Stimulated activated CD4-positive, alpha-beta T cell treated with anti-CD3 and anti-CD28 coated beads, Interleukin-4, amount 100 ng/mL, for 1 hour (primary cell): ENCODE measurements at regions not wholly inside any gene's neighbourhood (a gene's known extent, or its start where the extent isn't known, plus 50 kb on each side); places are given as distances from the start of the nearest gene placed in this dataset.
A peak's percentile ranks its signal among the peaks of the same experiment; 100 is the strongest.

Experiments used
- DNase-seq: peaks from one replicate; pipeline ENCODE4 v3.0.0-alpha.2; 2020

GRCh38 chr5:3393122-3393919 is 202.3 kb upstream of the IRX1 start:
- no peak for DNase-seq

GRCh38 chr5:3392306-3392939 is 203.2 kb upstream of the IRX1 start:
- DNase-seq: peak; percentile 7

GRCh38 chr5:3391210-3391609 is 204.4 kb upstream of the IRX1 start:
- DNase-seq: no peak

- no peak for DNase-seq
Measured at GRCh38 chr5:3389471-3390026, 206.1 kb upstream of the IRX1 start.

- no peak for DNase-seq
Measured at GRCh38 chr5:3386637-3387036, 209.0 kb upstream of the IRX1 start.

GRCh38 chr5:3385991-3386519 is 209.6 kb upstream of the IRX1 start:
- no peak for DNase-seq

- DNase-seq: no peak
Measured at GRCh38 chr5:3384531-3384930, 211.1 kb upstream of the IRX1 start.

- no peak for DNase-seq
Measured at GRCh38 chr5:3382782-3383181, 212.8 kb upstream of the IRX1 start.

- DNase-seq: no peak
Measured at GRCh38 chr5:3382151-3382550, 213.5 kb upstream of the IRX1 start.

- DNase-seq: no peak
Measured at GRCh38 chr5:3381206-3381825, 214.3 kb upstream of the IRX1 start.

GRCh38 chr5:3380689-3381088 is 214.9 kb upstream of the IRX1 start:
- no peak for DNase-seq

GRCh38 chr5:3377831-3378230 is 217.8 kb upstream of the IRX1 start:
- DNase-seq: no peak

GRCh38 chr5:3377176-3377575 is 218.5 kb upstream of the IRX1 start:
- DNase-seq: no peak

GRCh38 chr5:3376611-3377010 is 219.0 kb upstream of the IRX1 start:
- no peak for DNase-seq

GRCh38 chr5:3375586-3376311 is 219.9 kb upstream of the IRX1 start:
- no peak for DNase-seq

- DNase-seq: no peak
Measured at GRCh38 chr5:3373391-3373790, 222.2 kb upstream of the IRX1 start.

GRCh38 chr5:3372289-3372688 is 223.3 kb upstream of the IRX1 start:
- DNase-seq: no peak

- DNase-seq: no peak
Measured at GRCh38 chr5:3365501-3366215, 230.0 kb upstream of the IRX1 start.

- DNase-seq: no peak
Measured at GRCh38 chr5:3364941-3365340, 230.7 kb upstream of the IRX1 start.

- no peak for DNase-seq
Measured at GRCh38 chr5:3364433-3364832, 231.2 kb upstream of the IRX1 start.

GRCh38 chr5:3362606-3362910 is 233.1 kb upstream of the IRX1 start:
- DNase-seq: no peak

- DNase-seq: no peak
Measured at GRCh38 chr5:3361811-3362605, 233.6 kb upstream of the IRX1 start.
